Sigmoid colon (tissue), 6 donors: ENCODE measurements at regions not wholly inside any gene's neighbourhood (a gene's known extent, or its start where the extent isn't known, plus 50 kb on each side); places are given as distances from the start of the nearest gene placed in this dataset.

Experiments used
- DNase-seq: peaks from one replicate; pipeline ENCODE4 v3.0.0-alpha.2; 2019
- H3K27ac ChIP-seq, 4 donors: fragments of 200-600 bp; sonication (generic); one replicate each; pipeline ENCODE4 v1.5.1; 2016 to 2019; ENCODE audit warnings: mild to moderate bottlenecking in 1 of 4
- H3K27me3 ChIP-seq, 3 donors: fragments of 200-600 bp; sonication (generic); one replicate each; pipeline ENCODE4 v1.5.1; 2019; ENCODE audit warnings: mild to moderate bottlenecking in 1 of 3
- H3K36me3 ChIP-seq, 4 donors: fragments of 200-600 bp; sonication (generic); one replicate each; pipeline ENCODE4 v1.5.1; 2016 to 2019
- H3K4me1 ChIP-seq, 4 donors: fragments of 200-600 bp; sonication (generic); one replicate each; pipeline ENCODE4 v1.5.1; 2017 to 2019
- H3K4me3 ChIP-seq, 4 donors: fragments of 200-600 bp; sonication (generic); one replicate each; pipeline ENCODE4 v1.5.1; 2017 to 2019; ENCODE audit warnings: mild to moderate bottlenecking in 2 of 4, moderate library complexity in 1 of 4
- H3K9me3 ChIP-seq, 4 donors: fragments of 200-600 bp in 3 of 4; sonication (generic) in 3 of 4; one replicate each; pipeline versions ENCODE4 v1.5.1 to v1.6.1; 2013 to 2019
- CTCF ChIP-seq, 4 experiments: fragments of 450-650 bp in 3 of 4; fragments of 200-600 bp in 1 of 4; IDR thresholded peaks; one replicate each; pipeline ENCODE4 v1.5.1; 2016 to 2019; ENCODE audit warnings: antibody characterized with exemption in 4 of 4, mild to moderate bottlenecking in 3 of 4, moderate library complexity in 2 of 4
- EP300 ChIP-seq, 4 donors: sonication (generic); formaldehyde crosslinking; IDR thresholded peaks; one replicate each; pipeline ENCODE4 v1.6.1; 2017; ENCODE audit warnings: antibody characterized with exemption in 4 of 4
- POLR2A ChIP-seq, 2 donors: fragments of 450-650 bp; IDR thresholded peaks; one replicate each; pipeline ENCODE4 v1.6.1; 2016; ENCODE audit warnings: antibody characterized with exemption in 2 of 2, mild to moderate bottlenecking in 2 of 2, moderate library complexity in 2 of 2
- POLR2AphosphoS5 ChIP-seq, 4 donors: sonication (generic); formaldehyde crosslinking; IDR thresholded peaks; one replicate each; pipeline ENCODE4 v1.6.1; 2017; ENCODE audit warnings: antibody characterized with exemption in 4 of 4
- WGBS, 2 donors: extraction: QIAGEN DNeasy Blood & Tissue Kit; methylation state at CpG; one replicate each; pipeline ENCODE4 v1.1.7; 2013; 5-methylcytosine and 5-hydroxymethylcytosine counted together
- intact Hi-C: fragments of 100-400 bp; cut with DNase I; formaldehyde crosslinking; loops from one replicate; pipeline ENCODE4 v1.15.1; 2023
- donor health status: healthy with polysubstance abuse.
- donor health status: healthy.

DNA sequence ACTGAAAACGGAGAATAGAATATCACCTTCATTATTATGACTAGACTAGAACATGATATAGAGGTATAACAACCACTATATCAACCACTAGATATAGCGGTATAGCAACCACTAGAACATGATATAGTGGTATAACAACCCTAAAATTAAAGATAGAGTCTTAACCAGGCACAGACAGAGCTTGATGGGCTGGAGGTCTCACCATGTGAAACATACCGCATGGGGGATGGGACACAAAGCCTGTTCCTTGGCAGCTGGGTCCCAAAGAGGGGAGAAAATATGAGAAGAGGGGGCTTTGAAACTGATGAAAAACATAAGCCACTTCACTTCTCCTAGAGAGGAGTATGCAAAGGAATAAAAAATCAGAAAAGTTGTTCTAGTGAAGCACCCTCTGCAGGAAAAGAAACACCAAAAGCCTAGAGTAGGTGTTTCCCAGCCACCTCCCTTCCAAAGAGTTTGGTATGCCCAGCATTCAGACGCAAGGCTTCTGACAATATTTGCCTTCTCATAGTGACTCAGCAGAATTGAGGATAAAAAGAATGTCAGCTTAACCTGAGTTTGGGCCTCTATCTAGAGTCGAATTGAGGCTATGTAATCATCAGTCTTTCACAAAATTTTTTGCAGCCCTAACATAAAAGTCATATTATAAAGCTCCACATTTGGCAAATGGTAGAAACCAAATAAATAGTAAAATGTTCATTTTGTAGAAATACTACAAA is 316.4 kb downstream of the NOVA1 start:
- Histone ChIP-seq H3K4me1 (peaks cover 0 to 31% (median 13%) of the 10 kb centered on the region in 4 donors), H3K27me3 (no peaks in the 10 kb centered on the region), H3K4me3 (no peak overlapping the region), H3K27ac (peak overlapping the region in 1 of 4 donors; percentile 60), H3K36me3 (no peaks in the 10 kb centered on the region), H3K9me3 (no peaks in the 10 kb centered on the region)
- no peak for DNase-seq
- intact Hi-C loops = no loop called here
- WGBS, 2 donors = 61 to 76% methylated on average over 5 of the region's 5 CpGs
- TF ChIP-seq POLR2AphosphoS5 (IDR thresholded peaks at IDR 0.05) (peak in 1 of 4 donors; percentile 8), EP300 (IDR thresholded peaks at IDR 0.05) (no peak)

DNA sequence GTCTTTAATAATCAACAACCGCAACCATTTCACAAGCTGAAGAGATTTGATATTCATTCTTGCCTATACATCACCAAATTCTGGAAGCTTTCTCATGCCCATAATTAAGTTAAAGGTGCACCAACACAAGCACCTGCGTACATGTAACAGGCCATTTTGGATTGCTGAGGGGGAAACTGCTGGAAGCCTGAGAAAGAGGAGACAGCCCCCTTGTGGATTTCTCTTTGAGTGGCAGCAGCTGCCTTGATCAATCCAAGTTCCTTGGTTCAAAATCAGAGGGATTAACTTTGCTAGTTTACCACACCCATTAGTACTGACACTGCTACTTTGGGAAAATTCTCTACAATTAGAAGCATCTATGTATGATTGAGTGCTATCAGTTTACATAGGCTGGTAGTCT is 321.1 kb downstream of the NOVA1 start:
- Histone ChIP-seq H3K4me1 (peaks cover 0 to 6% (median 3%) of the 10 kb centered on the region in 4 donors), H3K27me3 (no peaks in the 10 kb centered on the region), H3K4me3 (no peak overlapping the region), H3K9me3 (no peaks in the 10 kb centered on the region), H3K27ac (no peak overlapping the region), H3K36me3 (no peaks in the 10 kb centered on the region)
- DNase-seq = no peak
- intact Hi-C loops = no loop called here
- 83 to 92% methylated on average over 2 of the region's 2 CpGs for WGBS, 2 donors
- no peak for TF ChIP-seq POLR2A (IDR thresholded peaks at IDR 0.05)
- no peak for TF ChIP-seq POLR2AphosphoS5 (IDR thresholded peaks at IDR 0.05)
- TF ChIP-seq EP300 (IDR thresholded peaks at IDR 0.05) = no peak
- no peak for TF ChIP-seq CTCF (IDR thresholded peaks at IDR 0.05)

DNA sequence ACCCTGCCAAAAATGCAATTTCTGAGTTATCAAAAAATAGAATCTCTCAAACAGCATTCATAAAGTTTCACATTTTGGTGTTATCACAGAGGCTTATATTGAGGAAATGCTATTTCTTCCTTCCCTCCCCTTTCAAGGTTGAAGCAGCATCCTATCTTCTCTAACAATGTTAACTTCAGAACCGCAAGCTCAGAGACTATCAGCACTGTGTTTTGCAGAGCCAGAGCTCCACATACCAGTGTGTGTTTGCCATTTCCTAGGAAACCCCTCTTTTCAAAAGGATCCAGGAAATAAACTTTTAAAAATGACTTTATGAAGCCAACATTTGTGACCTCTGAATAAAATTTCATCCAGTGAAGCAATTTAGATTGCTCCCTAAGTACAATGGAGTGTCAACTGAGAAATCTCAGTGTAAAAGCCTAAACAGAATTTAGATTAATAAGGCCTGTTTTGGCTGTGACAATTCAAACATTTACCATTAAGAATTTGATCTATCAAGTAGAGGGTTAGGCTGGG is 332.6 kb downstream of the NOVA1 start:
- DNase-seq = no peak
- intact Hi-C loops = no loop called here
- peaks cover 0 to 8% (median 0%) of the 10 kb centered on the region in 4 donors for H3K4me1 ChIP-seq
- no peaks in the 10 kb centered on the region for H3K9me3 ChIP-seq
- H3K27me3 ChIP-seq = no peaks in the 10 kb centered on the region
- no peaks in the 10 kb centered on the region for H3K36me3 ChIP-seq
- WGBS, 2 donors = 75 to 93% methylated on average over 1 of the region's 1 CpG
- no peak overlapping the region for H3K4me3 ChIP-seq
- TF ChIP-seq CTCF (IDR thresholded peaks at IDR 0.05) (no peak), POLR2AphosphoS5 (IDR thresholded peaks at IDR 0.05) (no peak), POLR2A (IDR thresholded peaks at IDR 0.05) (no peak), EP300 (IDR thresholded peaks at IDR 0.05) (no peak)
- no peak overlapping the region for H3K27ac ChIP-seq

- Histone ChIP-seq H3K36me3 (no peaks in the 10 kb centered on the region), H3K27ac (no peak overlapping the region), H3K9me3 (no peaks in the 10 kb centered on the region), H3K4me1 (peaks cover 0 to 8% (median 0%) of the 10 kb centered on the region in 4 donors), H3K27me3 (no peaks in the 10 kb centered on the region), H3K4me3 (no peak overlapping the region)
- TF ChIP-seq CTCF (IDR thresholded peaks at IDR 0.05) (no peak), POLR2A (IDR thresholded peaks at IDR 0.05) (no peak), EP300 (IDR thresholded peaks at IDR 0.05) (no peak), POLR2AphosphoS5 (IDR thresholded peaks at IDR 0.05) (no peak)
- WGBS, 2 donors = 55 to 80% methylated on average over 1 of the region's 1 CpG
- intact Hi-C loops = no loop called here
- DNase-seq = no peak
These were observed 336.3 kb downstream of the NOVA1 start for GRCh38 chr14:26261368-26262122.

- DNase-seq = no peak
- H3K4me1 ChIP-seq = no peaks in the 10 kb centered on the region
- no peaks in the 10 kb centered on the region for H3K36me3 ChIP-seq
- H3K27me3 ChIP-seq = no peaks in the 10 kb centered on the region
- H3K9me3 ChIP-seq = no peaks in the 10 kb centered on the region
- intact Hi-C loops = loop anchor here (10.0 kb wide), 1 partner anchor 730 kb away; no protein-coding TSS in a partner anchor
- H3K4me3 ChIP-seq = no peak overlapping the region
- no peak overlapping the region for H3K27ac ChIP-seq
- TF ChIP-seq CTCF (IDR thresholded peaks at IDR 0.05) (peak; percentile 10 to 41 (median 26)), POLR2A (IDR thresholded peaks at IDR 0.05) (no peak)
- 16 to 18% methylated on average over 2 of the region's 2 CpGs for WGBS, 2 donors
These were observed 342.6 kb downstream of the NOVA1 start for GRCh38 chr14:26255213-26255612.
